NCI-H460 (cell line): ENCODE measurements at regions not wholly inside any gene's neighbourhood (a gene's known extent, or its start where the extent isn't known, plus 50 kb on each side); places are given as distances from the start of the nearest gene placed in this dataset.
"Not testable (repeated sequence)": the region's sequence is repeated elsewhere in the genome, so short reads cannot be mapped to it uniquely, and the experiment has no call there.

Source experiments
- DNase-seq: peaks from one replicate; pipeline ENCODE4 v3.0.0-alpha.2; 2016; ENCODE audit warnings: low read depth; ENCODE audit errors: extremely low read depth

DNA sequence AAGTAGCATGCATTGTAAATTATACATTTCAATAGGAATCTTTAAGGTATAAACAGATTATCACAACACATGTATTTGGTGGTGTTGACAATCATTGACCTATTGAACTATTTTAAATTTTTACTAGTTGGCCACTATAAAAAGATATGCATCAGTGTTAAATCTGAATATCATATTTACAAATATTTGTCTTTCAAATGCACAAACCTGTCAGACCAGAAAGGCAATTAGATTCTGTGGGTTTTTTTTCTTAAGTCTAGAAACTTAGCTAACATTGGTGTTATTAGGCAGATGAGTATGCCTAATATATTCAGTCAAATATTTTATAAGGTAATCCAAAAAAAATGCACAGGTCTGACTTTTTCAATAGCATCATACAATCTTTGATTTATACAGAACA, 241.4 kb upstream of the DGKB start:
- no peak for DNase-seq

DNA sequence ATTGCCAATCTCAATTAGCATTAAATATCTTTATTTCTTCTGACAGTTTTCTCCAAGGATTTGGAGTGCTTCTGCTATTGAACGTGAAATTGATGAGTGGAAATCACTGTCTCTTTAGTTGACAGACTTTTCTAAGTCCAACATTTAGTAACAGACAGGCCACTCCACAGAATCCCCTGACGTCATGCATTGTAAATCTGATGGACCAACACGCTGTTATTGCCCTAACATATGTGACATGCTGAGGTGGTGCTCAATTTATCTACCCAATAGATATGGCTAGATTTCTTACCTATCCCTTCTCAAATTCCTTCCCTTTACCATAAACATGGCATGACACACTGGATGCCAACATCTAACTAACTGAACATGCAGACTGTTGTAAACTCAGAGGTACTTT, 240.6 kb upstream of the DGKB start:
- no peak for DNase-seq

DNA sequence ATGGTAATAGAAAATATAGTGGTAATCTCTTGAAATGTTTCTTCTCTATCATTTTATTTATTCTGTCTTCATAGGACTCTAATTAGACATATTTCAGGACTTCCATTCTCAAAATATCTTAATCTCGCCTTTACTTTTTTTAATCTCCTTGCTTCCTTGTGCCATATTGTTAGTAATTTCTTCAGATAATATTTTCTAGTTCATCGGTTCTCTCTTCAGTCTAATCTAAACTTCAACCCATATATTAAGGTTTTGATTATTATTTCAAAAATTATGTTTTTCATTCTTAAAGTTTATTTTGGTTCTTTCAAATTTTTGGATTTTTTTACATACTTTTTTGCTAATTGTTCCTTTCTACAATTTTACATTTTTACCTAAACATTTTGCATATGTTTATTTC, 237.9 kb upstream of the DGKB start:
- no peak for DNase-seq

DNA sequence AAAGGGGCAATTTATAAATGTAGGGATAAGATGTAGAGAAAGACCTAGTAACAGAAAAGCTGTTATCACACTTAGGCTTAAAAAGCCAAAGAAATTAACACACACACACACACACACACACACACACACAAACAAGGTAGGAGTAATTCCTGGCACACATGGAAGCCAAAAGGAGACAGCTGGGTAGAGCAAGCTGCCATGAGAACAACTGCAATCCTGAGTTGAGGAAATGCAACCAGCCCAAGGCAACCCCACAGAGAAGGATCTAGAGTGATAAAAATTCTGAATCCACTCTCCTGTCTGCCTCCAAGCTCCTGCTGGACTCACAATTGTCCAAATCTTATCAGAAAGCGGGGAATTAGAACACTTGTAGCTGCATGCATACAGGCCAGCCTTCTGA, 229.1 kb upstream of the DGKB start:
- no peak for DNase-seq

DNA sequence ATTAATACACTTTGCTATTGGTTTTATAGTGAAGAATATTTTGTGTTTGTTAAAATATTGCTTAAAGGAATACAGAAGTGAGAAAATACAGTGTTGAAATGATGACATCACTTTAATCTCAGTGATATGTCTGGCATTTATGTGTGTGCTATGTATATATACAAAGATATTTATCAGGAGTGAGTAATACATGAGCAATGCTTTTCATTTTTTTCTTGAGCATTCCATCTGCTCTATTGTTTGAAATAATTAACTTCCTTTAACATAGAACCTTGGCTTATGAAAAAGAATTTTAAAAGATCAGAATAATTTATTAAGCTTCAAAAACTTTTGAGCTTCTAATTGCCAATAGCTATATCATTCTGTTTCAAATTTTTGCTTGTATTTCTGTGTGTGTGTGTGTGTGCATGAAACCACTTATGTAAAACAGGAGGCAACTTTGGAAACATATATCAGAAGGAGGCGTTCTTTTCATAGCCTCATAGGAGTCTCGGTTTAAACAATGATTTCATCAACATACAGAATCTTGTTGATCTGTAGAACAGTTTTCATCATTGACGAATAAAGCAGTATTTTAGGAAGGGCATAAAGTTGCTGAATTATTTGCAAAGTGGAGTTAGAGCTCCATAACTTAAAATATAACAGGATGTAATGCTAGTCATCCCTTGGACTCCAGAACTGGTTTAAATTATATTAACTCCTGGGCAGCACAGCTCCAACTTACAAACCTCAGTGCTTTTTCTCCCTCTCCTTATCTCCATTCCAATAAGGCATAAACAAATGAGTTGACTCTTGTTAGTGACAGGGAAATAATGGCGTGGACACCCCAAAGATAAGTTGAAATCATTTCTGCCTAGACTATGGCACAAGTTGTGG, 228.4 kb upstream of the DGKB start:
- peak; percentile 25 for DNase-seq

DNA sequence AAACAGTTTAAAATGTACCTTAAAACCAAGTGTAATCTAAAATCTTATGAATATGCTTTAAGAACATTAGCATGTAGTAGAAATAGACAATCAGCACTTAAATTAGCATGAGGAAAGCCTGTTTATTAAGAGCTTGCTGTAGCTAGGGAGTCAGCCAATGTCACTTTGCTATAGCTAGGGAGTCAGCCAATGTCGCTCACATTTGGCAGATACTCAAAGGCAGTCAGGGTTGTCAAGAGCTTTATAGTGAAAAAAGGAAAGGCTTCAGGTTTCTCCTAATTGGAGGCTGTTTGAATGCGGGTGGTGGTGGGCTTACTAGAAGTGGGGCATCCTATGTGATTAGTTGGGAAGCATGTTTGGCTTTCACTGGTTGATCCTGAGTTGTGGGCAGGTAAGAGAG, 226.2 kb upstream of the DGKB start:
- no peak for DNase-seq

DNA sequence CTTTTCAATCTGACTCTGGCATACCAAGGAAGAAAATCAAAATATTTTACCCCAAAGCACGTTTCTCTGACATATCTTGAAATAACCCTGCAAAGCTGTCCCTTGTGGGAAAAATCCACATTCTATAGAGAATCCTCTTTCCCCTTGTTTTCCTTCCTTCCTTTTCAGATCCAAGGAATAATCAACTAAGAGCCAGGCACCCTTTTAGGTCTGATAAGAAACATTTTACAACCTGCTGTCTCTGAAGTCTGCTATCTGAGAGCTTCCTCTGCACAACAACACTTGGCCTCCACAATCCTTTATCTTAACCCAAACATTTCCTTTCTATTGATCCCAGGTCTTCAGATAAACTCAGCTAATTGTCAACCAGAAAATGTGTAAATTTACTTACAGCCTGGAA, 224.1 kb upstream of the DGKB start:
- DNase-seq: not testable (repeated sequence)

DNA sequence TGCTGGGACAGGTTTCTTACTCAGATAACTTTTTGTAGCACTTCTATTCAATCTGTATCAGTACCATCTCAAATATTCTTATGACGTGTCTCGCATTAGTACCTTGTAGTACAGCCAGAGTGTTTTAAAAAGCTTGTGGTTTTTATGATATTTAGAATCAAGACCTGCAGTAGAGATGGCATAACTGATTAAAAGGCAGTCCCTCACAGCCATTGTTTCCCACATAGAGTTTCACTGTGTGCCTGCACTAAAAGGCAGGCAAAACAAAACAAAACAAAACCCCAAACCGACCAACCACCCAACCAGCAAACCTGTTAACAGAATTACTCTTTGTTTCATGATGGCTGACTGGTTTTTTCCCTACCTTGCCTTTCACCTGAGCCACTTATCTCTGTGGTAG, 221.3 kb upstream of the DGKB start:
- no peak for DNase-seq

DNA sequence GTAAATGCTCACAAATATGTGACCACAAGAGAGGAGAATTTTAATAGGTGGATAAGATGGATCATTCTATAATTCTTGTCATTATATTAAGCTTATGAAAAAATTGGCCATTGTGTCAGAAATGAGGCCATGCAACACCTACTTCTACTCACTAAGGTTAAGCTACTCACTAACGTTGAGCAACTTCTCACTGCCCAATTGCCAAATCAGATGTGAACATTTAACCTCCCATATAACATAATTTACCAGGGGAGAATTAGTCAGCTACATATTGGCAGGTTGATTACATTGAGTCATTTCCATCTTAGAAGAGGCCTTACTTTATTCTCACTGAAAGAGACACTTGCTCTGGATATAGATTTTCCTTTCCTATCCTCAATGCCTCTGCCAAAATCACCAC, 211.2 kb upstream of the DGKB start:
- DNase-seq: no peak

DNA sequence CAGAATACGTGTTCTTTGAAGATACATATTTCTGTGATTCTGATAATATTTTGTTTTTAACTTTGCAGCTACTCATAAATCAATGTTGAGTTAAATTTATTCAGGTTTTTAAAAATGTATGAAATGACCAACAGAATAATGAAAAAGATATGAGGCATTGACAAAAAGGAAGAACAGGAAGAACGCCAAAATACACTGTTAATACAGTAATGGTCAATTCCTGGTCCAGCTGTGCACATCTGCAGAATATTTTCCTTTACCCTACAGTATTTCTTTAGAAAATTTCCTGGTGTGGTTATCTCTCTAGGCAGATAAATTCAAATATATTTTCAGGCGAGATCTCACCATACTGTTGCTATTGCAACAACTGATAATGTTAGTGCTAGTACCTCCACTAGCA, 203.2 kb upstream of the DGKB start:
- no peak for DNase-seq

DNA sequence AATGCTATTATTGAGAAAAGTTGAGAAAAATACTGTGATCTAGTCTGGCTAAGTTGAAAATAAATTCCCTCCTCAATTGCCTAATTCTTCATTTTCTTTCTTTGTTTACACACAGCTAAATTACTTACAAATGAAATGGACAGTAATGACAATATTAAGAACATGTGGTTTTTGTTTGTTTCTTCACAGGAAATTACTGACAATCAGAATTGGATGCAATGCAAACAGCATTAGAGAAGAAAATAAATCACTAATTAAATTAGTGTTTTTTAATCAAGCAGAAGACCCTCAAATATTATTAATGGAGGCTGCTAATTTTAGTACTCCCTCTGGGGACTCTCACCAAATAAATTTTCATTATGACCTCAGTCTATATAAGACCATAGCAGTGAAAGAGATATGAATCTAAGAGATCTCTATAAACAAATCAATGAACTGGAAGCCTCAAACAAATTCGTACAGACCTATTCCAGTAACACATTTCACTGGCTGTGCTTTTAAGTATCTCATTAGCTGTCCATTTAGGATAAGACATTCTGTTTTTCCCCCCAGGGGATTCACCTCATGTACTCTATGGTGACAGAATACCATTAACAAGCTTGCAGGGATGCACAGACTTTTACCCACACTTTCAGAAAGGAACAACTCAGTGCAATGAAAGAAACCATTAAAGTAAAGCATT, 202.0 kb upstream of the DGKB start:
- DNase-seq: no peak

DNA sequence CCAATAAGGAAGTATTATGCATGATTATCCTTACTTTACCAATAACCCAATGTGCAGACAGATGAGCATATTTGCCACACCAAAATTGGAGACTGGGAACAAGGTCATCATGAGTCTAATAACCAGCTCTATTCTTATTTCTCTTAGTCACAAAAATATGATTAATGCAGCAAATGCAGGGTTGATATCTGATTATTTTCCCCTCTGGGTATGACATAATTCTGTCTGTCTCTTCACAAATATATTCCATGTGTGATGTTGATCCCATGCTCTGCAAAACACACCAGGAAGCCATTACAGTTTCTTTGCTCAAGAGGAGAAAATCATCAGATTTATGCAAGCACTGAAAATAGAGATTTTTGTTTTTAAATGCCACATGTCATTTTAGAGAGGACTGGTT, 196.5 kb upstream of the DGKB start:
- no peak for DNase-seq

DNA sequence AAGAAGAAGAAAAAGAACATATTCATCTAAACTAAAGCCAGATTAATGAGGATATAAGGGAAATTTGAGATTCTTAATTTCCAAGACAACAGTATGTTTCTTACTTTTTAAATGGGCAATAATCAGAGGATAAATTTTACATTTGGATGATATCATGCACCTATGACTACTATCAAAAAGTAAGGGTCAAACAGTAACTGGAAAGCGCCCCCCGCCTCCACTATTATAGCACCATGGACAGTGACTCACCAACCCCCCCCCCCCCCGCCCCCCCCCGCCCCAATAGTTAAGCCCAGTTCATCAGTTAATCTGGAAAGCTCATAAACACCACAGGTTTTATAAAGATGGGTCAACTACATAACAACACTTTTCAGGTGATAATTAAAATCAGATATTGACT, 194.3 kb upstream of the DGKB start:
- no peak for DNase-seq

DNA sequence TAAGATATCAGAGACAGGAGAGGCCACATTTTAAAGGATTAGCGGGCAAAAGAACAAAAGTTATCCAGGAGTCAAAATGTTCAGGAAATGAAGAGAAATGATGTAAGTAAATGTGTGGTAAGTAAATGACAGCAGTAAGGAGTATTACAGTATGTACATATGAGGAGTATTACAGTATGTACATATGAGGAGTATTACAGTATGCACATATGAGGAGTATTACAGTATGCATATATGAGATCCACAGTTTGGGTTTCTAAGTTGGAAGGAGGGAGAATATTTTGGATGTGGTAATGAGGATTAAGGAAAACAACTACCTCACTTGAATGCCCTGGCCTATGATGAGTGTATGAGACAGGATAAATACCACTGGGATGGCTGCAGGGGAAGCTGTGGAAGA, 192.4 kb upstream of the DGKB start:
- no peak for DNase-seq

DNA sequence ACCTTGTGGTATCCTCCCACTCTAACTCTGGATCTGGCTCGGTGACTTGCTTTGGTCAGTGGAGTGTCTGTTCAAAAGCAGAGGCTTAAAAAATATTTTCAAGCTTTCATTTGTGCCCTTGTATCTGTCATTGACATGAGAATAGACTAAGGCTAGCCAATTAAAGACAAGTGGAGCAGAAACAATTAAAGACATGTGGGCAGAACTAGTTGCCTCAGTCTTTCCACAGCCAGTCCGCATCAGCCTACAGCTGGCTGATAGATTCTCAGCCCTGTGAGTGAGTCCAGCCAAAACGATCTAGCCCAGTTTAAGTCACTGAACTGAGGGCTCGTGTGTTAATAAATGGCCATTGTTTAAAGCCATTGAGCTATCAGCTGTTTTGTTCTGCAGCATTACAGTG, 185.2 kb upstream of the DGKB start:
- DNase-seq: no peak

DNA sequence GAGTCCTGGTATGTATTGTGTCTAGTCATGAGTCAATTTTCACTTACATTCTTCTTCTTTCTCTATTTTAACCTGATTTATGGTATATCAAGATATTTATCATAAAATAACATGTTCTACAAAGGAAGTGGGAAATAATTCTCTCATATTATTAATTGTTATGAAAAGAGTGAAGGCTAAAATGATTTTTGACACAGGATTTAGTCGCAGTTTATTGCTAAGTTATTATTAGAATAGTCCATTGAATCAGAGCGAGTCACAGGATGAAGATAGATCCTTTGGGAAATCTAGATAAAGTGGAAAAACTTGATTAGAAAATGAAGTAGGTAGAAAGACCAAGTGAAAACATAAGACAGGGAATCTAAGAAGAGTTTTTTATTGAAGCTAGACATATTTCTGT, 184.3 kb upstream of the DGKB start:
- no peak for DNase-seq

DNA sequence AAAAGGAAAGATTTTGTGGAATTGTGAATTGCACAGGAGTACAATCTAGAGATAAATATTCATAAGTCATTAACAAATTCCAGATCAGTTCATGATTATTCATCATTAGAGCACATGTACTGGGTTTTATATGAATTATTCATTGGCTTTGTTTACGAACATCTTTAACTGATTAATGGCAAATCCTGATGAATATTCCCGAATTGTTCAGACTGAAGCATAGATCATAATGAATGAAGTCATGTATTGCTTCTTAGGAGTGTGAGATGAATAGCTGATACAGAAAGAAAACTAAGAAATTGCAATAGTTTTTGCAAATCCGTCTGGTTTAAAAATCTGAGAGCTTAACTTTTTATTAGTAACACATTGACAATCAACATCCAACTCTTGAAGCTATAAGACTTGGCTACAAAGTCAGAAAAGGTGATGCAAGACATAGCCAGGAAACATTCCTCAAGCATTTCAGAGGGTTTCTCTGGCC, 183.6 kb upstream of the DGKB start:
- DNase-seq: no peak

DNA sequence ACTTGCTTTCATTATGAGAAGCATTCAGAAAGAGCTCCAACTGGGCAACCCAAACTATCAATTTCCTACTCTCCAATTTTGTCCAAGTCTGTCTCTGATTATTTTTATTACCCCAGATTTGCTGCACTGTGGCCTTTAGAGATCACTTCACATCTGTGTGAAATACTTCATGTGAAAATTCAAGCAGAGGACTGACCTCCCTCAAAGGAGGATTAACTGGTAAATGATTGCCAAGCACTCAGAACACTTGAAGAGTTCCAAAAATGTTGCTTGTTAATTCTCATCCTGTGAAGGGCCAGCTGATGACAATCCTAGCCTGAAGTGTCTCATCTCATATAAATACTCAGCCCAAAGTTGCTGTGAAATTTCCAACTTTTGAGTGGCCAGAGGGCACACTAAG, 182.8 kb upstream of the DGKB start:
- DNase-seq: no peak

DNA sequence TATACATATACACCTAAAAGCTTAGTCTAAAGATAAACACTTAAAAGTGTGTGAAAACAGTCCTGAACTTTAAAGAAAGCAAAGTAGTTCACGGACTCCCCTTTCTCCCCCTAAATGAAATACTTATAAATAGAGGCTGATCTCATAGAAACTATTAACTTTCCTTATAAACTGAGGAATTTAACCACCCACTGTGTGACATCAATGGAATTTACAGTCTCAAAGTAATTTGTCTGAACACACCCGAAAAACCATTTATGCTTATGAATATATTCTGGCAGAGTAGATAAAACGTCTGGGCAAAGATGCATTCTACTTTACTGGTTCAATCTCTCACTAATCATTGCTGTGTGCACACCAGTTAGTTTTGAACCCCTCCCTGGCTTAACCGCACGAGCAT, 181.8 kb upstream of the DGKB start:
- DNase-seq: no peak

DNA sequence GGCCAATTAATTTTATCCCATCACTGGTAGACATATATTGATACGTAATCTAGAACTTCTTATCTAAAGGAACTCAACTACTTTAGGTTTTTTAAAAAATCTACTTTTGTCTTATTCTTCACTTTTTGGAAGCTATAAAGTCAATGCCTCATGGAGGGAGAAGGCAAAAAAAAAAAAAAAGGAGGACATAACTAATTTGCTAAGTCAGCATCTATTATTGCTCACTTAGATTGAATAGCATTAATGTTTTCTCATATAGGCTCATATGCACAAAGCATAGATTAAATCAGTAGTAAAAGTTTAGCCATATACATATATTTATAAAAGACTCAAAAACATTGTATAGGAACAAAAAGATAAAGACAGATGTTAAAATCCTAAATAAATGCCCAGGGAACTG, 179.3 kb upstream of the DGKB start:
- no peak for DNase-seq

DNA sequence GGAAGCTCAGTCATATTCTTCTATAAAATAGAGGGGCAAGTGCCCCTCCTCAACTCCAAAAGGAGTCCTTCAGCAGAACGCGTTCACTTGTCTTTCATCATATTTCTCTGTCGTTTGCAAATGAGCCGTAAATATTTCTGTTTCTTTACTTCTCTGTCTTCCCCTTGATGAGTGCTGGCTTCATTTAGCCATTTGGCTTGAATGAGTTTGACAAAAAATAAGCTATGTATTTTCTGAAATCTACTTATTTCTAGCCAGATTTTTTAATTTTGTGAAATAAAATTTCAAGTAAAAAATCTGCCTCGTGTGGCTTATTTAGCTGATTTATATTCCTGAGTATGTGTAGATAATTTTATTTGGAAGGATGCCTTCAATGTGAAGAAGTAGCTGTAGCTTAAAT, 170.8 kb upstream of the DGKB start:
- DNase-seq: no peak

DNA sequence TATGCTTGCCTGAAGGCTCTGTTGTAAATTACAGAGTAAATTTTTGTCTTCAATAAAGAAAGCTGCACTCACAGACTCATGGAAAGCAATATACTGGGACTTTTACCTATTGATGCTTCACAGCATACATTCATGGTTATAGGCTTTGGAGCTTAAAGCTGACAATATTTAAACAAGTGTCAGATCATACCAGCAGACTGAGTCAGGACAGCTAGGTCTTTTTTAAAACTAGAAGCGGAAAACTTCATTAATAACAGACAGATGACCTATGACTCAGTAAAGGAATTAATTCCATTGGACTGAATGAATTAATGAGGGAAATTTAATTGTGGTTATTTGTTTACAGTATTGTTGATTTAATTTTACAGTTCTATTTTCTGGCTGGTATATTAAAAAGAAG, 165.8 kb upstream of the DGKB start:
- DNase-seq: no peak
